K562 (cell line): ENCODE measurements at regions not wholly inside any gene's neighbourhood (a gene's known extent, or its start where the extent isn't known, plus 50 kb on each side); places are given as distances from the start of the nearest gene placed in this dataset.

ENCODE experiments used
- ATAC-seq: fragments of 200-7000 bp; cut with Tn5 transposase; 3 replicates; pipeline ENCODE4 v1.9.1; 2020; ENCODE audit warnings: moderate library complexity
- BruUV-seq: library from RNA; stranded (reverse); fragments of 400-500 nt; replicated peaks from 2 replicates; lab custom pipeline; 2021; lab: Mats Ljungman, UMichigan
- CTCF ChIA-PET: fragments of 300-600 bp; formaldehyde crosslinking; extraction: SDS; loops from one replicate; lab custom pipeline; 2021; ENCODE audit warnings: low intra/inter-chr PET ratio; lab: Yijun Ruan, JAX
- POLR2A ChIA-PET: fragments of 300-600, 350-650 bp; sonication (Branson Sonifier 250); formaldehyde crosslinking; extraction: SDS; loops from one replicate; lab custom pipeline; 2021; ENCODE audit warnings: antibody characterized with exemption, inconsistent platforms; lab: Yijun Ruan, JAX
- DNase-seq, 4 experiments: peaks; one replicate each; pipeline versions ENCODE4 v3.0.0 to v3.0.0-alpha.2; 2011 to 2018; ENCODE audit warnings: low spot score in 3 of 4, mixed read lengths in 3 of 4; ENCODE audit errors: extremely low read depth in 1 of 4
- FAIRE-seq: peaks from 2 replicates; lab custom pipeline; 2011; peaks lifted over from hg19 to GRCh38; lab: Jason Lieb, UNC
- H2AFZ ChIP-seq: 2 replicates; pipeline ENCODE4 v1.6.0; 2011; ENCODE audit warnings: low read depth, low read length, control low read depth, inconsistent platforms
- H3K27ac ChIP-seq: fragments of 200-600 bp; 3 replicates; pipeline ENCODE4 v1.8.0; 2011; ENCODE audit warnings: low read depth, mild to moderate bottlenecking, control low read depth, inconsistent platforms, low read length, moderate library complexity, mixed read lengths; ENCODE audit errors: extremely low read depth
- H3K27me3 ChIP-seq, 2 experiments: fragments of 300-600 bp in 1 of 2; 2 replicates in 1 of 2; 3 replicates in 1 of 2; pipeline versions ENCODE4 v1.6.0 to v1.8.0; 2011; ENCODE audit warnings: inconsistent platforms in 2 of 2, low read length in 2 of 2, mild to moderate bottlenecking in 1 of 2, mixed read lengths in 1 of 2, moderate library complexity in 1 of 2; ENCODE audit not compliant: control insufficient read depth in 2 of 2, insufficient read depth in 2 of 2
- H3K36me3 ChIP-seq: fragments of 300-600 bp; 3 replicates; pipeline ENCODE4 v1.8.0; 2011; ENCODE audit warnings: mild to moderate bottlenecking, low read length, inconsistent platforms; ENCODE audit not compliant: control insufficient read depth, insufficient read depth
- H3K4me1 ChIP-seq, 2 experiments: fragments of 200-600 bp in 1 of 2; replicated peaks in 1 of 2; 2 replicates in 1 of 2; 3 replicates in 1 of 2; pipeline versions ENCODE4 v1.5.1 to v1.8.0; 2011; ENCODE audit warnings: inconsistent platforms in 2 of 2, low read length in 2 of 2, mild to moderate bottlenecking in 1 of 2, mixed read lengths in 1 of 2, moderate library complexity in 1 of 2; ENCODE audit not compliant: control insufficient read depth in 2 of 2, insufficient read depth in 2 of 2
- H3K4me2 ChIP-seq: 2 replicates; pipeline ENCODE4 v1.6.1; 2011; ENCODE audit warnings: low read length, control low read depth, inconsistent platforms, mixed read lengths; ENCODE audit not compliant: insufficient read depth
- H3K4me3 ChIP-seq: fragments of 200-600 bp; sonication (generic), shearing (Covaris generic); 2 replicates; pipeline ENCODE4 v1.5.1; 2016; ENCODE audit warnings: control low read depth, inconsistent platforms
- H3K79me2 ChIP-seq: fragments of 200-600 bp; 3 replicates; pipeline ENCODE4 v1.8.0; 2011; ENCODE audit warnings: low read length, inconsistent platforms; ENCODE audit not compliant: control insufficient read depth, insufficient read depth
- H3K9ac ChIP-seq, 2 experiments: 2 replicates each; pipeline versions ENCODE4 v1.6.0 to v1.6.1; 2011; ENCODE audit warnings: low read depth in 2 of 2, low read length in 2 of 2, control low read depth in 1 of 2, inconsistent platforms in 1 of 2, mild to moderate bottlenecking in 1 of 2, mixed read lengths in 1 of 2; ENCODE audit not compliant: insufficient read depth in 1 of 2
- H3K9me1 ChIP-seq: one replicate; pipeline ENCODE4 v1.6.0; 2011; ENCODE audit warnings: inconsistent platforms, mild to moderate bottlenecking, low read length, moderate library complexity; ENCODE audit not compliant: control insufficient read depth, insufficient read depth
- H3K9me3 ChIP-seq: replicated peaks from 2 replicates; pipeline ENCODE4 v1.5.1; 2011; ENCODE audit warnings: low read depth, low read length, inconsistent platforms; ENCODE audit not compliant: control insufficient read depth, insufficient read depth
- H4K20me1 ChIP-seq: replicated peaks from 2 replicates; pipeline ENCODE4 v1.6.1; 2011; ENCODE audit warnings: low read length, inconsistent platforms, mixed read lengths; ENCODE audit not compliant: control insufficient read depth, insufficient read depth
- BACH1 ChIP-seq: fragments of 200-800 bp; sonication (Bioruptor generic); IDR thresholded peaks from 2 replicates; pipeline ENCODE4 v1.6.1; 2016; ENCODE audit warnings: missing genetic modification characterization, missing compliant biosample characterization
- BCOR ChIP-seq: fragments of 450-650 bp; IDR thresholded peaks from 2 replicates; pipeline ENCODE4 v1.6.1; 2016
- CEBPZ ChIP-seq: fragments of 150-350 bp; IDR thresholded peaks from 2 replicates; pipeline ENCODE4 v1.6.1; 2014; ENCODE audit warnings: low read depth, mild to moderate bottlenecking, low read length, borderline replicate concordance
- NCOA2 ChIP-seq, 2 experiments: fragments of 450-650 bp; IDR thresholded peaks; 2 replicates each; pipeline ENCODE4 v1.6.1; 2018; ENCODE audit warnings: mild to moderate bottlenecking in 2 of 2, moderate library complexity in 1 of 2; ENCODE audit not compliant: partially characterized antibody in 2 of 2
- WHSC1 ChIP-seq: IDR thresholded peaks from one replicate; pipeline ENCODE4 v1.6.1; 2012; ENCODE audit warnings: low read length, control low read depth, inconsistent platforms
- ZBTB2 ChIP-seq: fragments of 450-650 bp; IDR thresholded peaks from 2 replicates; pipeline ENCODE4 v1.6.1; 2016; ENCODE audit warnings: antibody characterized with exemption
- ZNF212 ChIP-seq: fragments of 450-650 bp; formaldehyde crosslinking; IDR thresholded peaks from 2 replicates; pipeline ENCODE4 v1.4.0; 2020; ENCODE audit warnings: mild to moderate bottlenecking
- ZNF75A ChIP-seq: fragments of 450-650 bp; formaldehyde crosslinking; IDR thresholded peaks from 2 replicates; pipeline ENCODE4 v1.4.0; 2020; ENCODE audit warnings: mild to moderate bottlenecking
- WGBS: fragments of 100-300 bp; shearing (Covaris generic); methylation state at CpG from one replicate; pipeline ENCODE4 v1.1.6; 2016; ENCODE audit warnings: low coverage, mixed read lengths; ENCODE audit not compliant: insufficient coverage; ENCODE audit errors: missing lambda C conversion rate; 5-methylcytosine and 5-hydroxymethylcytosine counted together
- in situ Hi-C: fragments of 300-500 bp; cut with MboI; formaldehyde crosslinking; loops from 4 replicates; pipeline ENCODE4 v1.15.0; 2018; ENCODE audit warnings: inconsistent platforms, mixed read lengths
- intact Hi-C: fragments of 100-400 bp; cut with micrococcal nuclease; formaldehyde crosslinking; loops from 2 replicates; pipeline ENCODE4 v1.14.2; 2022

DNA sequence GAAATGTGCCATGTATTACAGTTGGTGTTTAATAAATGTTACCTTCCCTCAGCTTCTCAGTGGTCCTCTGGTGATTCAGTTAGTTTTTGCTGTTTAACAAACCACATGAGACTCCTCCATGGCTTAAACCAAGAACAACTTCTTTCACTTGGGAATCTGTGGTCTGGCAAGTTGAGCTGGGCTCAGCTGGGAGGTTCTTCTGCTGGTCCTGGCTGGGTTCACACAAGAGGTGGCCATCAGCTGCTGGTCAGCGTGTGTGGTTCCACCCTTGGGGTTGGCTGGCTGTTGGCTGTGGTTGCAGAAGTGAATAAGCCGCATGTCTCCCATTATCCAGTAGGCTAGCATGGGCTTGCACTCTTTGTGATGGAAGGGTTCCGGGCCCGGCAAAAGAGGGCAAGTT is 160.5 kb downstream of the MIAT start:
- Histone ChIP-seq H3K27ac (no peak overlapping the region), H3K9ac (no peak overlapping the region), H3K9me1 (no peaks in the 10 kb centered on the region), H2AFZ (no peak overlapping the region), H3K79me2 (no peaks in the 10 kb centered on the region), H3K4me2 (no peak overlapping the region), H4K20me1 (no peaks in the 10 kb centered on the region), H3K4me3 (no peak overlapping the region), H3K9me3 (no peaks in the 10 kb centered on the region), H3K36me3 (no peaks in the 10 kb centered on the region), H3K4me1 (no peaks in the 10 kb centered on the region), H3K27me3 (no peaks in the 10 kb centered on the region)
- POLR2A ChIA-PET, result no interaction called here
- DNase-seq (no peak), ATAC-seq (no peak), FAIRE-seq (no peak)
- in situ Hi-C loops (no loop called here), intact Hi-C loops (no loop called here)
- CTCF ChIA-PET, result no interaction called here
- BruUV-seq, result no TSS peak
- TF ChIP-seq WHSC1, result no peak
- TF ChIP-seq NCOA2 (IDR thresholded peaks at IDR 0.05; ENCODE audit: partially characterized antibody in 2 of 2), result no peak
- TF ChIP-seq CEBPZ, result no peak
- TF ChIP-seq ZBTB2, result no peak
- no peak for TF ChIP-seq ZNF212 (CRISPR knock-in tag)
- no peak for TF ChIP-seq BCOR
- no peak for TF ChIP-seq ZNF75A (CRISPR knock-in tag)
- no peak for TF ChIP-seq BACH1 (tag)
- 0% methylated on average over 3 of the region's 4 CpGs for WGBS
